ENCODE measurements at regions not wholly inside any gene's neighbourhood (a gene's known extent, or its start where the extent isn't known, plus 50 kb on each side); places are given as distances from the start of the nearest gene placed in this dataset.

- Histone ChIP-seq H3K27ac (ENCODE audit: extremely low read depth, low read depth, low read length) (no peak overlapping the region), H3K9me3 (ENCODE audit: control insufficient read depth, insufficient read depth, low read depth, low read length) (no peaks in the 10 kb centered on the region), H3K4me3 (ENCODE audit: low read depth, low read length) (no peak overlapping the region), H3K36me3 (ENCODE audit: control insufficient read depth in 2 of 2, insufficient read depth in 1 of 2, low read length in 2 of 2) (no peaks in the 10 kb centered on the region), H3K4me1 (ENCODE audit: control insufficient read depth, insufficient read depth, low read length) (no peaks in the 10 kb centered on the region)
- POLR2A ChIA-PET = no interaction called here
- CTCF ChIA-PET = interaction anchor here (0.8 kb wide), 1 partner anchor 67 kb away, joined by 4 read pairs; no protein-coding TSS in a partner anchor
- no peak for TF ChIP-seq ZBTB49 (tag by site-specific recombination; IDR thresholded peaks at IDR 0.05; ENCODE audit: low read depth)
- TF ChIP-seq ZFP41 (tag by site-specific recombination; IDR thresholded peaks at IDR 0.05; ENCODE audit: borderline replicate concordance) = no peak
- no peak for TF ChIP-seq ZNF274 (IDR thresholded peaks at IDR 0.05; ENCODE audit: low read length)
- TF ChIP-seq ZNF274 (tag by site-specific recombination; IDR thresholded peaks at IDR 0.05; ENCODE audit: borderline replicate concordance) = no peak
- TF ChIP-seq ZNF510 (tag by site-specific recombination; IDR thresholded peaks at IDR 0.05; ENCODE audit: insufficient replicate concordance) = no peak
- TF ChIP-seq ZNF350 (tag by site-specific recombination; IDR thresholded peaks at IDR 0.05) = no peak
- TF ChIP-seq, protein P1, sequence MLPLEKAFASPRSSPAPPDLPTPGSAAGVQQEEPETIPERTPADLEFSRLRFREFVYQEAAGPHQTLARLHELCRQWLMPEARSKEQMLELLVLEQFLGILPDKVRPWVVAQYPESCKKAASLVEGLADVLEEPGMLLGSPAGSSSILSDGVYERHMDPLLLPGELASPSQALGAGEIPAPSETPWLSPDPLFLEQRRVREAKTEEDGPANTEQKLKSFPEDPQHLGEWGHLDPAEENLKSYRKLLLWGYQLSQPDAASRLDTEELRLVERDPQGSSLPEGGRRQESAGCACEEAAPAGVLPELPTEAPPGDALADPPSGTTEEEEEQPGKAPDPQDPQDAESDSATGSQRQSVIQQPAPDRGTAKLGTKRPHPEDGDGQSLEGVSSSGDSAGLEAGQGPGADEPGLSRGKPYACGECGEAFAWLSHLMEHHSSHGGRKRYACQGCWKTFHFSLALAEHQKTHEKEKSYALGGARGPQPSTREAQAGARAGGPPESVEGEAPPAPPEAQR (tag by site-specific recombination; IDR thresholded peaks at IDR 0.05) = no peak
- TF ChIP-seq ZNF132 (tag by site-specific recombination; IDR thresholded peaks at IDR 0.05; ENCODE audit: borderline replicate concordance) = no peak
- no peak for TF ChIP-seq ZIC2 (tag by site-specific recombination; IDR thresholded peaks at IDR 0.05)
- no peak for TF ChIP-seq ZNF837 (tag by site-specific recombination; IDR thresholded peaks at IDR 0.05)
- no peak for TF ChIP-seq ZNF354C (tag by site-specific recombination; IDR thresholded peaks at IDR 0.05; ENCODE audit: borderline replicate concordance, low read depth)
- no peak for TF ChIP-seq ZNF138 (tag by site-specific recombination; IDR thresholded peaks at IDR 0.05; ENCODE audit: borderline replicate concordance)
- no peak for TF ChIP-seq AEBP2 (tag by site-specific recombination; IDR thresholded peaks at IDR 0.05; ENCODE audit: borderline replicate concordance)
- TF ChIP-seq ZNF16 (tag by site-specific recombination; IDR thresholded peaks at IDR 0.05; ENCODE audit: low read depth) = no peak
Observed at GRCh38 chrX:39749135-39749534, 348.6 kb downstream of the BCOR start.

- ChIA-PET POLR2A (no interaction called here), CTCF (no interaction called here)
- no peaks in the 10 kb centered on the region for H3K36me3 ChIP-seq (ENCODE audit: control insufficient read depth in 2 of 2, insufficient read depth in 1 of 2, low read length in 2 of 2)
- H3K4me1 ChIP-seq (ENCODE audit: control insufficient read depth, insufficient read depth, low read length) = peaks cover 2% of the 10 kb centered on the region
- no peak overlapping the region for H3K4me3 ChIP-seq (ENCODE audit: low read depth, low read length)
- no peaks in the 10 kb centered on the region for H3K9me3 ChIP-seq (ENCODE audit: control insufficient read depth, insufficient read depth, low read depth, low read length)
- no peak overlapping the region for H3K27ac ChIP-seq (ENCODE audit: extremely low read depth, low read depth, low read length)
- TF ChIP-seq ZNF785 (tag by site-specific recombination; IDR thresholded peaks at IDR 0.05) (no peak), ZNF792 (tag by site-specific recombination; IDR thresholded peaks at IDR 0.05) (no peak), MYNN (tag by site-specific recombination; IDR thresholded peaks at IDR 0.05; ENCODE audit: borderline replicate concordance) (0 out of 2 replicates have a peak, but pooled peaks have one; percentile 26), ZNF266 (tag by site-specific recombination; IDR thresholded peaks at IDR 0.05; ENCODE audit: low read depth) (no peak)
Observed at GRCh38 chrX:39749728-39750127, 348.0 kb downstream of the BCOR start.

Measured in HEK293 (cell line).